Omental fat pad (tissue), 3 donors: ENCODE measurements at regions not wholly inside any gene's neighbourhood (a gene's known extent, or its start where the extent isn't known, plus 50 kb on each side); places are given as distances from the start of the nearest gene placed in this dataset.

Experiments used
- ATAC-seq: fragments of 150-250 bp; one replicate; pipeline ENCODE4 v1.9.1; 2016; ENCODE audit warnings: mild to moderate bottlenecking, moderate library complexity; ENCODE audit not compliant: low FRiP score
- DNase-seq: peaks from one replicate; pipeline ENCODE4 v3.0.0-alpha.2; 2019; ENCODE audit warnings: low spot score
- CTCF ChIP-seq, 3 donors: fragments of 450-650 bp; IDR thresholded peaks; one replicate each; pipeline ENCODE4 v1.5.1; 2016 to 2017; ENCODE audit warnings: antibody characterized with exemption in 3 of 3, mild to moderate bottlenecking in 3 of 3, moderate library complexity in 2 of 3

GRCh38 chr4:120616041-120616440 is 306.5 kb downstream of the PRDM5 start:
- ATAC-seq (no peak), DNase-seq (no peak)
- TF ChIP-seq CTCF (IDR thresholded peaks at IDR 0.05), result no peak

- TF ChIP-seq CTCF (IDR thresholded peaks at IDR 0.05), result no peak
- ATAC-seq (no peak), DNase-seq (no peak)
These were observed 308.7 kb downstream of the PRDM5 start for GRCh38 chr4:120613778-120614177.

- TF ChIP-seq CTCF (IDR thresholded peaks at IDR 0.05), result no peak
- DNase-seq (no peak), ATAC-seq (no peak)
These were observed 311.4 kb downstream of the PRDM5 start for GRCh38 chr4:120611092-120611491.

GRCh38 chr4:120591038-120591437 is 331.5 kb downstream of the PRDM5 start:
- no peak for ATAC-seq
- DNase-seq, result no peak
- TF ChIP-seq CTCF (IDR thresholded peaks at IDR 0.05), result no peak

GRCh38 chr4:120589787-120590186 is 332.7 kb downstream of the PRDM5 start:
- TF ChIP-seq CTCF (IDR thresholded peaks at IDR 0.05), result no peak
- ATAC-seq (no peak), DNase-seq (no peak)

GRCh38 chr4:120568731-120569130 is 353.8 kb downstream of the PRDM5 start:
- ATAC-seq, result no peak
- no peak for DNase-seq
- no peak for TF ChIP-seq CTCF (IDR thresholded peaks at IDR 0.05)

- no peak for DNase-seq
- TF ChIP-seq CTCF (IDR thresholded peaks at IDR 0.05), result no peak
- no peak for ATAC-seq
These were observed 360.9 kb downstream of the PRDM5 start for GRCh38 chr4:120561648-120562047.
